ENCODE measurements at regions not wholly inside any gene's neighbourhood (a gene's known extent, or its start where the extent isn't known, plus 50 kb on each side); places are given as distances from the start of the nearest gene placed in this dataset.

DNA sequence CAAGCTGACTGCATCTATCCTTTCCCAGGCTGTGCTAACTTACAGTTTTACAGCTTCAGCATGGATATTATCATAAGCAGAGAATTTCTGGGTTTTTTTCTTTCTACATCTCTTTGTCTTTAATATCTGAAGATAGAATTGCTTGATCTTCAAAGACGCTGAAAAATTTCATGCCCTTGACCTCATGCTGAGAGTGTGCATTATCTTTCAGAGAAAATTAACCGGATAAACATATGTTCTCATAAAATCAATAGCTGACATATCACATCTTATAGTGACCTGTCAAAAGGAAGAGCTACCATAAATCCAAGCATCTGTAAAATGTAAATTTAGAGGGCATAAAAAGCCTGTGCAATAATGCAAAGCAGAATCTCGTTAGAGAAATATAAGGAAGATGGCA is 1704.1 kb upstream of the FLRT2 start:
- TF ChIP-seq TAF1 (IDR thresholded peaks at IDR 0.05; ENCODE audit: borderline replicate concordance, insufficient read depth, low read length) (no peak), POLR2AphosphoS5 (IDR thresholded peaks at IDR 0.05; ENCODE audit: low read depth, low read length) (no peak), FOXP2 (optimal IDR thresholded peaks at IDR 0.05; ENCODE audit: borderline replicate concordance, extremely low read depth, extremely low read length, insufficient read depth) (no peak), SIN3A (IDR thresholded peaks at IDR 0.05; ENCODE audit: borderline replicate concordance, insufficient read depth, low read length) (no peak)
- TF ChIP-seq, protein P1, sequence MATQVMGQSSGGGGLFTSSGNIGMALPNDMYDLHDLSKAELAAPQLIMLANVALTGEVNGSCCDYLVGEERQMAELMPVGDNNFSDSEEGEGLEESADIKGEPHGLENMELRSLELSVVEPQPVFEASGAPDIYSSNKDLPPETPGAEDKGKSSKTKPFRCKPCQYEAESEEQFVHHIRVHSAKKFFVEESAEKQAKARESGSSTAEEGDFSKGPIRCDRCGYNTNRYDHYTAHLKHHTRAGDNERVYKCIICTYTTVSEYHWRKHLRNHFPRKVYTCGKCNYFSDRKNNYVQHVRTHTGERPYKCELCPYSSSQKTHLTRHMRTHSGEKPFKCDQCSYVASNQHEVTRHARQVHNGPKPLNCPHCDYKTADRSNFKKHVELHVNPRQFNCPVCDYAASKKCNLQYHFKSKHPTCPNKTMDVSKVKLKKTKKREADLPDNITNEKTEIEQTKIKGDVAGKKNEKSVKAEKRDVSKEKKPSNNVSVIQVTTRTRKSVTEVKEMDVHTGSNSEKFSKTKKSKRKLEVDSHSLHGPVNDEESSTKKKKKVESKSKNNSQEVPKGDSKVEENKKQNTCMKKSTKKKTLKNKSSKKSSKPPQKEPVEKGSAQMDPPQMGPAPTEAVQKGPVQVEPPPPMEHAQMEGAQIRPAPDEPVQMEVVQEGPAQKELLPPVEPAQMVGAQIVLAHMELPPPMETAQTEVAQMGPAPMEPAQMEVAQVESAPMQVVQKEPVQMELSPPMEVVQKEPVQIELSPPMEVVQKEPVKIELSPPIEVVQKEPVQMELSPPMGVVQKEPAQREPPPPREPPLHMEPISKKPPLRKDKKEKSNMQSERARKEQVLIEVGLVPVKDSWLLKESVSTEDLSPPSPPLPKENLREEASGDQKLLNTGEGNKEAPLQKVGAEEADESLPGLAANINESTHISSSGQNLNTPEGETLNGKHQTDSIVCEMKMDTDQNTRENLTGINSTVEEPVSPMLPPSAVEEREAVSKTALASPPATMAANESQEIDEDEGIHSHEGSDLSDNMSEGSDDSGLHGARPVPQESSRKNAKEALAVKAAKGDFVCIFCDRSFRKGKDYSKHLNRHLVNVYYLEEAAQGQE (IDR thresholded peaks at IDR 0.05; ENCODE audit: insufficient read depth in 1 of 2, low read depth in 2 of 2, low read length in 2 of 2), result no peak
